WERI-Rb-1 (cell line): ENCODE measurements at regions not wholly inside any gene's neighbourhood (a gene's known extent, or its start where the extent isn't known, plus 50 kb on each side); places are given as distances from the start of the nearest gene placed in this dataset.

ENCODE experiments used
- DNase-seq: peaks from one replicate; pipeline ENCODE4 v3.0.0-alpha.2; 2020
- H3K27ac ChIP-seq: fragments of 250-450 bp; sonication (Bioruptor Pico); 2 replicates; pipeline ENCODE4 v1.5.1; 2020; ENCODE audit warnings: mild to moderate bottlenecking, moderate library complexity
- H3K27me3 ChIP-seq: fragments of 250-450 bp; sonication (Bioruptor Pico); 2 replicates; pipeline ENCODE4 v1.5.1; 2021; ENCODE audit warnings: mild to moderate bottlenecking, low read depth, moderate library complexity; ENCODE audit not compliant: insufficient read depth, severe bottlenecking
- H3K36me3 ChIP-seq: fragments of 250-450 bp; sonication (Bioruptor Pico); 2 replicates; pipeline ENCODE4 v1.5.1; 2020; ENCODE audit warnings: mild to moderate bottlenecking, moderate library complexity
- H3K4me3 ChIP-seq: 2 replicates; pipeline ENCODE4 v1.5.1; 2011; ENCODE audit warnings: low read depth, mild to moderate bottlenecking, control low read depth, low read length
- H3K9me3 ChIP-seq: fragments of 250-450 bp; sonication (Bioruptor Pico); 2 replicates; pipeline ENCODE4 v1.5.1; 2021; ENCODE audit warnings: mild to moderate bottlenecking, moderate library complexity; ENCODE audit not compliant: severe bottlenecking
- TF ChIP-seq, protein P1 (sequence below): IDR thresholded peaks from 2 replicates; pipeline ENCODE4 v1.5.1; 2011; ENCODE audit warnings: low read depth, mild to moderate bottlenecking, control low read depth, inconsistent platforms, low read length

DNA sequence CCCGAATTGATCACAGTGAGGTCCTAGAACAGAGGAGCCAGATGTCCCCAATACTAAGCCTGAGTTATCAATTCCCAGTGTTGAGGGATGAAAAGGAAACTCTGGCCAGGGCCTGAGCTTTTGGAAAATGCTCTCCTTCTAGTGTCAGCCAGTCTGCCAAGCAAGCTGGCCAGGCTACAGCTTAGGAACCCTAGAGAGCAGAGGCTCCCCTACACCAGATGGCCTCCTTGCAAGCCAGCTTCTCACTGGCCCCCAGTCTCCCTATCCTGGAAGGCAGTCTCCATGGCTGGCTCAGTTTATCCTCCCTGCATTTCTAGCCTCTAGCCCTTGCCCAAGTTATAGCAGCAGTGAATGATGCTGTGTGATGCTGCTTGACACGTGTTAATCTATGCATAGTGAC is 204.7 kb upstream of the WWC1 start:
- Histone ChIP-seq H3K4me3 (no peak overlapping the region), H3K27me3 (no peaks in the 10 kb centered on the region), H3K27ac (no peak overlapping the region), H3K36me3 (no peaks in the 10 kb centered on the region), H3K9me3 (no peaks in the 10 kb centered on the region)
- TF ChIP-seq, protein P1, sequence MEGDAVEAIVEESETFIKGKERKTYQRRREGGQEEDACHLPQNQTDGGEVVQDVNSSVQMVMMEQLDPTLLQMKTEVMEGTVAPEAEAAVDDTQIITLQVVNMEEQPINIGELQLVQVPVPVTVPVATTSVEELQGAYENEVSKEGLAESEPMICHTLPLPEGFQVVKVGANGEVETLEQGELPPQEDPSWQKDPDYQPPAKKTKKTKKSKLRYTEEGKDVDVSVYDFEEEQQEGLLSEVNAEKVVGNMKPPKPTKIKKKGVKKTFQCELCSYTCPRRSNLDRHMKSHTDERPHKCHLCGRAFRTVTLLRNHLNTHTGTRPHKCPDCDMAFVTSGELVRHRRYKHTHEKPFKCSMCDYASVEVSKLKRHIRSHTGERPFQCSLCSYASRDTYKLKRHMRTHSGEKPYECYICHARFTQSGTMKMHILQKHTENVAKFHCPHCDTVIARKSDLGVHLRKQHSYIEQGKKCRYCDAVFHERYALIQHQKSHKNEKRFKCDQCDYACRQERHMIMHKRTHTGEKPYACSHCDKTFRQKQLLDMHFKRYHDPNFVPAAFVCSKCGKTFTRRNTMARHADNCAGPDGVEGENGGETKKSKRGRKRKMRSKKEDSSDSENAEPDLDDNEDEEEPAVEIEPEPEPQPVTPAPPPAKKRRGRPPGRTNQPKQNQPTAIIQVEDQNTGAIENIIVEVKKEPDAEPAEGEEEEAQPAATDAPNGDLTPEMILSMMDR: no peak
- no peak for DNase-seq

GRCh38 chr5:168088410-168089173 is 202.9 kb upstream of the WWC1 start:
- no peak overlapping the region for H3K27ac ChIP-seq
- TF ChIP-seq, protein P1: no peak
- no peaks in the 10 kb centered on the region for H3K36me3 ChIP-seq
- no peaks in the 10 kb centered on the region for H3K27me3 ChIP-seq
- no peak for DNase-seq
- no peak overlapping the region for H3K4me3 ChIP-seq
- no peaks in the 10 kb centered on the region for H3K9me3 ChIP-seq

DNA sequence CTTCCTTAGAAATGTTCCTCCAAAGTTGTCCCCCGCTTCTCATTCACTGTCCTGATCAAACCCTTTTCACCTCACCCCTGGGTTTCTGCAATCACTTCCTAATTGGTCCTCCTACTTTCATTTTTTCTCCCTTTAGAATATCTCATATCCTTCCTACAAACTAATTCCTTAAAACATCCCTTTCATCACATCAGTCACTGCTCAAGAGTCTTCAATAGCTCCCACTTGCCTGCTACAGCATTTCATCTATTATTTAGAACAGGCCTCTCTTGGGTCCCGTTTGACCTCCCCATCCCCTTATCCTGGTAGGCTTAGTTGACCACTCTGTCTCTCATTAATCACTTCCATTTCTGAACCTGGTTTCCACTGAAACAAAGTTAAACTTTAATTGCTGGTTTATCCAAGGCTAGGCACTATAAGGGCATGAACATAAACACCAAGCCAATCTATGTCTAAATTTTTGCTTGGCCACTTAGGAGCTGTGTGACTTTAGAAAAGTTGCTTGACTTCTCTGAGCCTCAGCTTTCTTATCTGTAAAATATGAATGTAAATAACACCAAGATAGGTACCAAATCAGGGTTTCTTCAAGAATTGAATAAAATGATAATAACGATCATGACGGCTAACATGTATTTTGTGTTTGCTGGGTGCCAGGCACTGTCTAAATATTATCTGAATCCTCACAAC is 202.1 kb upstream of the WWC1 start:
- no peak for DNase-seq
- Histone ChIP-seq H3K27ac (no peak overlapping the region), H3K36me3 (no peaks in the 10 kb centered on the region), H3K27me3 (no peaks in the 10 kb centered on the region), H3K4me3 (no peak overlapping the region), H3K9me3 (no peaks in the 10 kb centered on the region)
- TF ChIP-seq, protein P1: no peak

- no peak for DNase-seq
- Histone ChIP-seq H3K9me3 (no peaks in the 10 kb centered on the region), H3K27ac (no peak overlapping the region), H3K27me3 (no peaks in the 10 kb centered on the region), H3K4me3 (no peak overlapping the region), H3K36me3 (no peaks in the 10 kb centered on the region)
- TF ChIP-seq, protein P1: no peak
These were observed 198.9 kb upstream of the WWC1 start for GRCh38 chr5:168092209-168093185.

- Histone ChIP-seq H3K27me3 (no peaks in the 10 kb centered on the region), H3K4me3 (no peak overlapping the region), H3K36me3 (no peaks in the 10 kb centered on the region), H3K9me3 (no peaks in the 10 kb centered on the region), H3K27ac (no peak overlapping the region)
- no peak for DNase-seq
- TF ChIP-seq, protein P1: no peak
These were observed 198.1 kb upstream of the WWC1 start for GRCh38 chr5:168093200-168093910.
